ENCODE measurements at regions not wholly inside any gene's neighbourhood (a gene's known extent, or its start where the extent isn't known, plus 50 kb on each side); places are given as distances from the start of the nearest gene placed in this dataset.

DNA sequence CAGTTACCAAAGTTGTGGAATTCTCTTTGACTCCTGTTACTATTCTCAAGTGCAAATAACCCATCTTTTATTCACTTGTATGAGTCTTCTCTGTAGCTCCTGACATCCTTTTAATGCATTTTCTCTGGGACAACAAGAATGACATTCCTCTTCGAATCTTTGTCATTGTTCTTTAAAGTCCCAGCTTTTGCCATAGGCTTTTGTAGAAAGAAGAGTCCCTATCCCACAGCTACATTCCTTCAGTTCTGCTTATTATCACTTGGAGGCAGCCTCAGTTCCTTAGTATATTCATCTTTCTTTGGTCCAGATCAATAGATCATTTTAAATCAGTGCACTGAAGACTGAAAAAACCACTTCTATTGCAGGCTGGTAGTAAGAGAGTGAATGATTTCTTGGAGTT lies 560.2 kb downstream of the DACH1 start:
- no peak overlapping the region for H2AFZ ChIP-seq (ENCODE audit: low read depth, low read length)
- no peaks in the 10 kb centered on the region for H3K9me3 ChIP-seq (ENCODE audit: insufficient read depth, low read length)
- H3K27me3 ChIP-seq (ENCODE audit: low read depth, low read length) = no peaks in the 10 kb centered on the region
- H3K9ac ChIP-seq (ENCODE audit: low read length) = no peak overlapping the region
- no peak overlapping the region for H3K27ac ChIP-seq (ENCODE audit: low read length)
- no peaks in the 10 kb centered on the region for H4K20me1 ChIP-seq (ENCODE audit: insufficient read depth, low read length)
- H3K4me1 ChIP-seq (ENCODE audit: low read length) = no peaks in the 10 kb centered on the region
- no peaks in the 10 kb centered on the region for H3K79me2 ChIP-seq (ENCODE audit: low read length)
- no peak overlapping the region for H3K4me3 ChIP-seq (ENCODE audit: low read length)
- no peak overlapping the region for H3K4me2 ChIP-seq (ENCODE audit: low read length)
- TF ChIP-seq CTCF (IDR thresholded peaks at IDR 0.05; ENCODE audit: low read depth, low read length) (no peak), EZH2phosphoT487 (IDR thresholded peaks at IDR 0.05; ENCODE audit: low read depth) (no peak)
- no peaks in the 10 kb centered on the region for H3K36me3 ChIP-seq (replicated peaks; ENCODE audit: low read depth, low read length)

GRCh38 chr13:71304861-71305260 lies 562.1 kb downstream of the DACH1 start:
- H3K27ac ChIP-seq (ENCODE audit: low read length) = no peak overlapping the region
- no peak overlapping the region for H3K9ac ChIP-seq (ENCODE audit: low read length)
- H3K4me1 ChIP-seq (ENCODE audit: low read length) = no peaks in the 10 kb centered on the region
- H3K4me2 ChIP-seq (ENCODE audit: low read length) = no peak overlapping the region
- no peaks in the 10 kb centered on the region for H3K79me2 ChIP-seq (ENCODE audit: low read length)
- TF ChIP-seq CTCF (IDR thresholded peaks at IDR 0.05; ENCODE audit: low read depth, low read length) (no peak), EZH2phosphoT487 (IDR thresholded peaks at IDR 0.05; ENCODE audit: low read depth) (no peak)
- no peak overlapping the region for H3K4me3 ChIP-seq (ENCODE audit: low read length)
- no peaks in the 10 kb centered on the region for H3K9me3 ChIP-seq (ENCODE audit: insufficient read depth, low read length)
- H4K20me1 ChIP-seq (ENCODE audit: insufficient read depth, low read length) = no peaks in the 10 kb centered on the region
- H2AFZ ChIP-seq (ENCODE audit: low read depth, low read length) = no peak overlapping the region
- H3K27me3 ChIP-seq (ENCODE audit: low read depth, low read length) = no peaks in the 10 kb centered on the region
- no peaks in the 10 kb centered on the region for H3K36me3 ChIP-seq (replicated peaks; ENCODE audit: low read depth, low read length)

DNA sequence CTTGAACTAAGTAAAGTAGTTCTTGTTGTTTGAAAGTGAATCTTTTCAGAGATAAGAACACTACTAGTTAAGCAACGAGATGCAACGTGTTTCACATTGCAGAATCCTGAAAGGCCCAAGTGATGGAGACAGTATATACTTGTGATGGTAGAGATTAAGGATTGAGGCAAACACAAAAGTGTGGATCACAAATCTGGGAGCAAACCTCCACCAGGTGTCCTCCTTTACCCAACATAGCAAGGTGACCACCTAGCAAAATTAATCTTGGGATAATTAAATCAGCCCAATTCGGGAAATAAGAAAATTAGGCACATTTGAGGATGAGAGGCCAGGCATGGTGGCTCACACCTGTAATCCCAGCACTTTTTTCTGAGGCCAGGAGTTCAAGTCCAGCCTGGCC lies 563.9 kb downstream of the DACH1 start:
- H3K27me3 ChIP-seq (ENCODE audit: low read depth, low read length) = no peaks in the 10 kb centered on the region
- no peak overlapping the region for H2AFZ ChIP-seq (ENCODE audit: low read depth, low read length)
- H3K27ac ChIP-seq (ENCODE audit: low read length) = no peak overlapping the region
- H3K4me3 ChIP-seq (ENCODE audit: low read length) = no peak overlapping the region
- TF ChIP-seq EZH2phosphoT487 (IDR thresholded peaks at IDR 0.05; ENCODE audit: low read depth) (no peak), CTCF (IDR thresholded peaks at IDR 0.05; ENCODE audit: low read depth, low read length) (peak; percentile 46)
- H3K4me2 ChIP-seq (ENCODE audit: low read length) = no peak overlapping the region
- H3K4me1 ChIP-seq (ENCODE audit: low read length) = no peaks in the 10 kb centered on the region
- no peaks in the 10 kb centered on the region for H3K9me3 ChIP-seq (ENCODE audit: insufficient read depth, low read length)
- H3K9ac ChIP-seq (ENCODE audit: low read length) = no peak overlapping the region
- no peaks in the 10 kb centered on the region for H3K36me3 ChIP-seq (replicated peaks; ENCODE audit: low read depth, low read length)
- no peaks in the 10 kb centered on the region for H3K79me2 ChIP-seq (ENCODE audit: low read length)
- no peaks in the 10 kb centered on the region for H4K20me1 ChIP-seq (ENCODE audit: insufficient read depth, low read length)

DNA sequence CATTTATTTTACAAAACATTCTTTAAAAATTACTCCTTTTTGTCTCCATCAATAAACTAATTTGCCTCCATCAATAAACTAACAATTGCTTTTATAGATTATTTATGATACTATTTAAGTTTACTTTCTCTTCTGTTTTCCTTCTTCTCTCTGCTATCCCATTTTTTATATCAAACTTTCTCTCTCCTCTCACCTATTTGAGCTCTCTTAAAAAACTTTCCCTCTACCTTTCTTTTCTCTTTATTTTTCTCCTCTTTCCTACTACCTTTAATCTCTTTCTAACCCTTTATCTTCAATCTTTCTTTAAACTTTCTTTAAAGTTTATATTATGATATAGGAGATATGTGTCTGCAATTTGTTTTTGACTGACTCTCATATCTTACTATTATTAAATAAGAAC lies 566.4 kb downstream of the DACH1 start:
- H3K79me2 ChIP-seq (ENCODE audit: low read length) = no peaks in the 10 kb centered on the region
- H3K36me3 ChIP-seq (replicated peaks; ENCODE audit: low read depth, low read length) = no peaks in the 10 kb centered on the region
- no peaks in the 10 kb centered on the region for H3K9me3 ChIP-seq (ENCODE audit: insufficient read depth, low read length)
- no peaks in the 10 kb centered on the region for H3K27me3 ChIP-seq (ENCODE audit: low read depth, low read length)
- H2AFZ ChIP-seq (ENCODE audit: low read depth, low read length) = no peak overlapping the region
- no peak for TF ChIP-seq CTCF (IDR thresholded peaks at IDR 0.05; ENCODE audit: low read depth, low read length)
- no peak for TF ChIP-seq EZH2phosphoT487 (IDR thresholded peaks at IDR 0.05; ENCODE audit: low read depth)
- H3K27ac ChIP-seq (ENCODE audit: low read length) = no peak overlapping the region
- H4K20me1 ChIP-seq (ENCODE audit: insufficient read depth, low read length) = no peaks in the 10 kb centered on the region
- H3K4me2 ChIP-seq (ENCODE audit: low read length) = no peak overlapping the region
- H3K9ac ChIP-seq (ENCODE audit: low read length) = no peak overlapping the region
- no peaks in the 10 kb centered on the region for H3K4me1 ChIP-seq (ENCODE audit: low read length)
- H3K4me3 ChIP-seq (ENCODE audit: low read length) = no peak overlapping the region

Data from OCI-LY3 (cell line).